Gastrocnemius medialis (tissue), 4 donors: ENCODE measurements at regions not wholly inside any gene's neighbourhood (a gene's known extent, or its start where the extent isn't known, plus 50 kb on each side); places are given as distances from the start of the nearest gene placed in this dataset.

Experiments
- CTCF ChIP-seq, 5 experiments: fragments of 450-650 bp in 3 of 5; fragments of 200-600 bp in 2 of 5; sonication (generic) in 2 of 5; IDR thresholded peaks in 4 of 5; conservative IDR thresholded peaks in 1 of 5; 1 replicate in 4 of 5; 2 replicates in 1 of 5; pipeline ENCODE4 v1.5.1; 2016 to 2019; ENCODE audit warnings: antibody characterized with exemption in 5 of 5, mild to moderate bottlenecking in 3 of 5, moderate library complexity in 3 of 5
- POLR2A ChIP-seq, 2 donors: fragments of 450-650 bp; IDR thresholded peaks; one replicate each; pipeline ENCODE4 v1.6.1; 2017; ENCODE audit warnings: antibody characterized with exemption in 2 of 2, mild to moderate bottlenecking in 2 of 2, moderate library complexity in 2 of 2

DNA sequence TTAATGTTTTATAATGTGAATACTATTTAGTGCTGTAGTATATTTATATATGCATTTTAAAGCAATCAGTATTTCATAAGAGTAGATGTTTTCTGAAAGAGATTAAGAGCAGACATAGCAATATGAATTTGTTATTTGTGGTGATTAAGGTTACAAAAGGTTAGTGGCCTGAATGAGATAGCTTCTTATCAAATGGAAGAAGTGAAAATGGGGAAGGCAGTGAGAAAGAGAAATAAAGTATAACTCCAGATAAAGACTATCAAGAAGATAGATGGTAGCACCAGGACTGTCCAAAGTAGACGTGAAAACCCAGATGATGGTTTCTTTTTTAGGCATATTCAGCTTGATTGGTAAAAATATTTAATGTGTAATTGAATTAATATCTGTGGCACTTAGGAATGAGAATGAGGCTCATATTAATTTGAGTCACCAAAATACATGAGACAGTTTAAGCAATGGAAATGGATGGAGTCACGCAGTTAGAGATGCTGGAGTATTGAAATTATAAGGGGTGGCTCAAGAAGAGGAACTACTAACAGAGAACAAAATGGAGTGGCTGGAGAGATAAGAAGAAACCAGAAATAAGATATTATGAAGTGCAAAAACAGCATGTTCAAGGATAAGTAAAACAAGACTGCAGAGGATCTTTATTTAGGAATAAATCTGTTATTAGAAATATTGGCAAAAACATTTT, 288.0 kb upstream of the SEMA3C start:
- TF ChIP-seq CTCF (IDR thresholded peaks at IDR 0.05 in 4 of 5, conservative IDR thresholded peaks at IDR 0.05 in 1 of 5) (no peak), POLR2A (IDR thresholded peaks at IDR 0.05) (no peak)
